NCI-H510A treated with DMSO at 0.1 percent for 48 hours (cell line): ENCODE measurements at regions not wholly inside any gene's neighbourhood (a gene's known extent, or its start where the extent isn't known, plus 50 kb on each side); places are given as distances from the start of the nearest gene placed in this dataset.
"Not testable (repeated sequence)": the region's sequence is repeated elsewhere in the genome, so short reads cannot be mapped to it uniquely, and the experiment has no call there.

Experiments
- DNase-seq: peaks from one replicate; lab custom pipeline; 2025; lab: John Stamatoyannopoulos, UW

- no peak for DNase-seq
Measured at GRCh38 chr2:209305746-209306196, 118.1 kb upstream of the MAP2 start.

- DNase-seq, result no peak
Measured at GRCh38 chr2:209307161-209308001, 116.5 kb upstream of the MAP2 start.

DNA sequence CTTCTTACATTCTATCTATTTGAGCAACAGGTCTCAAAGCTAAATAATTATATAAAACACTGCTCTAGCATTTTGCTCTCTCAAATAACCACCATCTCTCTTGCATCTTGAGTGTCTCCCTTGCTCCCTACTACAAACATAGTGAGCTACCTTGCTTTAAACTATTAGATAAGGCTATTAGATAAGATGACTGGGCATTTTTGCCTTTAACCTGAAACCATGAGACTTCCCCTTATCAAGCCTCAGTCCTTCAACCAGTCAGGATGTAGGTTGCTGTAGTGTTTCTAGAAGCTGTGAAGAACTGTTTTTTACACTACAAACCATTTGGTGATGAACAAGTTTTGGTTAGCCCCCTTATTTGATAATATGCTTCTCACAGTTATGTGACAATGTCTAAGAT, 115.4 kb upstream of the MAP2 start:
- no peak for DNase-seq

DNA sequence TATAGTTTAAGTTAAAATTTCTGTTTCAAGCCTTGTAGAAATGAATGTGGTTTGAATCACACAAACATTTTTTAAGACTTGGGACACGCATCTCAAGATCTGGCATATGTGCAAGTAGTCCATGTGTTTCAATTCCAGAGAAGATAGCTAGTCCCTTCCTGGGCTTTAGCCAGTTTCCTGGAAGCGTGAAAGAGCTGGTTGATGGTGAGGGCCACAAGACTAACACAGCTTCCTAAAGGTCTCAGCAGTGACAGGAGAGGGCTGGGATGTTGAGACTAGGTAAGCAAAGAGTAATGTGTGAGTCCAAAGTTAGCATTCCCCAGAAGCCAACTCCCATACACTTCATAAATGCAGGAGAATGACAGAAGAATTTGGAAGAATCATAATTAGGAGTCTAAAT, 111.9 kb upstream of the MAP2 start:
- DNase-seq, result no peak

DNA sequence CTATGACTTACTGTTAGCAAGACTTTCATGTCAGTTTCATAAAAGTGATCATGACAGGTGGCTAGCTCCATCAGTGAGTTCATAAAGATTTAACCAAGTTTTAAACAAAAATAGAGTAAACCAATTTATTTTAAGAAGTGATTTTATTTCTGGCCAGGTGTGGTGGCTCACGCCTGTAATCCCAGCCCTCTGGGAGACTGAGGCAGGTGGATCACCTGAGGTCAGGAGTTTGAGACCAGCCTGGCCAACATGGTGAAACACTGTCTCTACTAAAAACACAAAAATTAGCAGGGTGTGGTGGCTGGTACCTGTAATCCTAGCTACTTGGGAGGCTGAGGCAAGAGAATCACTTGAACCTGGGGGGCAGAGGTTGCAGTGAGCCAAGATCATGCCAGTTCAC, 111.4 kb upstream of the MAP2 start:
- DNase-seq, result not testable (repeated sequence)

DNA sequence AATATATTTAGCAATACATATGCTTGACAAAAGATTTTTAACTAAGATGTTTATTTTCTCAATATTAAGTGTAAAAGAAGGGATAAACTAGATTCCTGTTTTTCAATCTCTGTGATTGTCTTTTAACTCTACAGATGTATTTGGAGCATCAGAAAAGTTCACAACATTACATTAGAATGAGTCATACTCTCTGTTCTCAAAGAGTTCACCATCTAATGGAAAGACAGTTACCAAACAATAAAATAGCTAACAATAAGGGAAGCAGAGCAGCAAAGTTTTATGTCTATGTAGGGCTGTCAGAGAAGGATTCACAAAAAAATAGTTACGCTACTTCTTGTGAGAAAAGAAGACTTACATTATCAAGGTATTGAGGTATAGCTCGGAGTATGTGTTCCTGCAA, 109.2 kb upstream of the MAP2 start:
- no peak for DNase-seq

DNA sequence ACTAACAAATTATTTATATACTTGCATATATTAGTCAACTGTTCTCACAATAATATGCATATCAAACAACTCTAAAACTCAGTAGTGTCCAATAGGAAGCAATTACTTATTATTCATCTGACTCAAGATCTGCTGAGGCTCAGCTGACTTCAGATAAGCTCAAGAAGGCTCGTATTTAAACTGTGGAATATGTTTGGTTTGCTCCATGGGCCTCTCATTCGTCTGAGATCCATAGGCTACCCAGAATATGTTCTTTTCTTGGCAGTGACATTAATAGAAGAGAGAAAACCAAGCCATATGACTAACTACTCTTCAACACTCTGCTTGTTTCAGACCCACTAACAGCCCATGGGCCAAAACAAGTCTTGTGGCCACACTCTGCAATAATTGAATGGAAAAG, 107.7 kb upstream of the MAP2 start:
- no peak for DNase-seq

- DNase-seq, result no peak
Measured at GRCh38 chr2:209321076-209321475, 102.8 kb upstream of the MAP2 start.

DNA sequence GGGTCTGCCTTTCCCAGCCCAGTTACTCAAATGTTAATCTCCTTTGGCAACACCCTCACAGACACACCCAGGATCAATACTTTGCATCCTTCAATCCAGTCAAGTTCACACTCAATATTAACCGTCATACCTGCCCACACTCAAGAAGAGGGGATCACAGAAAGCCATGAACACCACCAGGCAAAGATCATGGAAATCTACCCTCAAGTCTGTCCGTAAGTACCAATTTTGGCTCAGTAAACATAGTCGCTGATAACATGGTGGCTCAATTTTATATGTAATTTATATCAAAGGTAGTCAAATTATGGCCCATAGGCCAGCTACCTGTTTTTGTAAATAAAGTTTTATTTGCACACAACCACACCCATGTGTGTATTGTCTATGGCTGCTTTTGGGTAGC, 102.3 kb upstream of the MAP2 start:
- DNase-seq, result no peak

- peak; percentile 24 for DNase-seq
Measured at GRCh38 chr2:209322041-209322440, 101.8 kb upstream of the MAP2 start.

DNA sequence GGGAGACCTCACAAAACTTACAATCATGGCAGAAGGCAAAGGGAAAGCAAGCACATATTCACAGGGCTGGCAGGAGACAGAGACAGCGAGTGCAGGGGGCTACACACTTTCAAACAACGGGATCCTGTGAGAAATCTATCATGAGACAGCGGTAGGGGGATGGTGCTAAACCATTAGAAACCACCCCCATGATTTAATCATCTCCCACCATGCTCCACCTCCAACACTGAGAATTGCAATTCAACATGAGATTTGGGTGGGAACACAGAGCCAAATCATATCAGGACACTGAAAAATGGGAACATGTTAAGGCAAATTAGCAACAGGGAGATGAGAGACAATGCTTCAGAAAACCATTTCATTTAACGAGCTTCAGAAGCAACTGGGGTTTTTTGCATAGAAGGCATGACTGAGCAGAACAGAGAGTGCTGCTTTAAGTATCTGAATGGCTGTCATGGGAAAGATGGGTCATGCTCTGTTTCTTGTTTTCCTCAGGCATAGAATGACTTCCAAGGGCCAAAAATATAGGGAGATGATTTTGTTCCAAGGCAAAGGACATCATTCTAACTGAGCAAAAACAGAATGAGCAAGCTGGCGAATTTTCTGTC, 100.8 kb upstream of the MAP2 start:
- DNase-seq, result no peak

DNA sequence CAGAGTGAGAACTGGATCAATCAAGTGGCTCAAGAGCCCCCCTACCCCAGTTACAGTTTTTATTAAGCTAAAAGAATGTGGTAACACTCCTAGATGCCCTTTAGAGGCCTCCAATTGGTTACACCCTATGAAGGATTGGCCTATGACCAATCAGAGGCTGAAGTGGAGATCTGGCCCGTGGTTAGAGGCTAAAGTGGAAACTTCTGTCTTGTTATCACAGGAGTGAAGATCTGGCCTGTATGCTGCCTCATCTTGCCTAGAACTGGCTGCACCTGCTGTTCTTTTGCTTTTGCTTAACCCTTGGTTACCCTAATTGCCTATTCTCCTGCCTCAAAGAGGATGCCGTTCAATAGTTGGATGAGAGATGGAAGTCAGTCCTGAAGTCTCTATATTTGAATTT, 100.1 kb upstream of the MAP2 start:
- DNase-seq, result no peak

- DNase-seq, result no peak
Measured at GRCh38 chr2:209324281-209324680, 99.6 kb upstream of the MAP2 start.

GRCh38 chr2:209331291-209331844, 92.5 kb upstream of the MAP2 start:
- peak; percentile 53 for DNase-seq

DNA sequence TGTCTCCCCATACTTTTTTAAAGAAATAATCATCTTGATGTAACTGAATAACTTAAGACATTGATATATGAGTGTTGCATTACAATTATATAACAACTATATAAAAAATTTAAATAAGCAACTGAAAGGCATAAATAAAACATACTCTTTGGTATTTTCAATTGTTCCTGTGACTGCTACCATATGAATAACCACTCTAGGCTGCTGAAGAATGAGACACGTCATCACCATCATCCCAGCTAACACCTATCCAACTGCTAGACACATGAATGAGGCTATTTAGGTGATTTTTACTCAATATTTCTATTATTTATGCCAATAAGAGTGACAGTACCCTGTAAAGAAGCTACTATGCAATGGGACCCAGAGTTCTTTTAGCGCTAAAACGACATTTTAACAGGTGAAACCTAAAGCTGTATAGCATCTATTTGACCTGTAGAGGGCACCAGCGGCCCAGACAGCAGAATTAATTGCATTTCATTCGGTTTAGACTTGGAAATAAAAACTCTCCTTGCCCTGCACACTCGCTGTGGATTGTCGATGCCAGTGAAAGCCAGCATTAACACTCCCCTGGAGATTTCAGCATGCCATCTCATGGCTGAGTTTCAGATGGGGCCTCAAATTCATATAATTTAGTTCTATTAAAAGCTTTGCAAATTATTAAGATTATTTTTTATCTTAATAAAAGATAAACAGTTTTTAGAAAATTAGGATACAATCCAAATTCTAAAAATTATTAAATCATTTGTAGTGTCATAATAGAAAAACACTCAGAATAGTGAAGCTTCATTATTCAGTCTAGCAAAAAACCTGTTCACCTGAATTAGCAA, 89.4 kb upstream of the MAP2 start:
- DNase-seq, result peak; percentile 85

DNA sequence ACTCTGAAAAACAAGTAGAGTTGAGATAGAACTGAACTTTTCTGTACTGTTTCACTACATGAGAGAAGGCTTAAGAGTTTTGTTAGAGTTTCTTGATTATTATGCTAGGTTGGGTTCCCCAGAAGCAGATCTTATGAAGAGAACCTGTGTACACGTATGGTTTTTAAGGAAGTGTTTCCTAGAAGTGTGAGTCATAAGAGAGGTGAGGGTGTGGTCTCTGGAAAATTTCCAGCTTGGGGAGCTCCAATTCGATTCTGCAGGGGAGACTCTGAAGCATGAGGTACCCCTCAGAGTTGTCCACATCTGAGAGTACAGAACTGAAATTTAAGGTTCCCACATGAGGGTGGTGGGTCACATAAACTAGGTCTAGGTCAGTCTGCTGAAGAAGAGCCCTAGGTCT, 83.3 kb upstream of the MAP2 start:
- no peak for DNase-seq

DNA sequence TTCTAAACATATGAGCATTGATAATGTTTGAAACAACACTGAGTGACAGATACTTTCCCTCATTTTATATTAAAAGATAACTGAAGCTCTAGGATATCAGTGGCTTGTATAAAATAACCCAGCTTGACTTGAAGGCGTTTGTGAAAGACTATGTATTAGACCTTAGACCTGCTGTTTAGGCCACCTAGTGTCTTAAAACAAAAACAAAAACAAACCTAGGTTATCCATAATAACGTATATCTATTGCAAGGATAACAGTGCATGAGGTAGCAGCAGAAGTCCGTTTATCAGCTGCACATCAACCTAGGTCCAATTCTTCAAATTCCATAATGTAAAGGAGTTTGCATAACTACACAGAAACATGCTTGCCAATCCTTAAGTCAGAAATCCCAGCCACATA, 79.5 kb upstream of the MAP2 start:
- DNase-seq, result no peak

DNA sequence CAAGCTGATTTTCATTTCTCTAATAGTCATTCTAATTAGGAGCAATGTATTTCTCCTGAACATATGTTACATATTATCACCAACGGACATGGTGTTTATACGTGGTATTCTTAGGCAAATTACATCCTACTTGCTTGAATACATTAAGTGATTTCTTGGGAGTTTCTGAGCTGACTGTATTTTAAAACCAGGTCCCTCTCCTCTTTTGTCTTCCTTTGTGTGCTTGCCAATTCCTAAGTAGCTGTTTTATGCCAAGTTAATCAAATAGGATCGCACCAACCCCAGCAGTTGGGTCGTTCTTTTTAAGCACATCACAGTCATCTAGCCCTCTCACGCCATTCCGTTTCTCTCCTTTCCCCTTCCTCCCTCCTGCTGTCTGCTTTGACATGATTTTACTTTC, 75.4 kb upstream of the MAP2 start:
- no peak for DNase-seq

- DNase-seq, result no peak
Measured at GRCh38 chr2:209351636-209352035, 72.2 kb upstream of the MAP2 start.

GRCh38 chr2:209358992-209359391, 64.9 kb upstream of the MAP2 start:
- no peak for DNase-seq

DNA sequence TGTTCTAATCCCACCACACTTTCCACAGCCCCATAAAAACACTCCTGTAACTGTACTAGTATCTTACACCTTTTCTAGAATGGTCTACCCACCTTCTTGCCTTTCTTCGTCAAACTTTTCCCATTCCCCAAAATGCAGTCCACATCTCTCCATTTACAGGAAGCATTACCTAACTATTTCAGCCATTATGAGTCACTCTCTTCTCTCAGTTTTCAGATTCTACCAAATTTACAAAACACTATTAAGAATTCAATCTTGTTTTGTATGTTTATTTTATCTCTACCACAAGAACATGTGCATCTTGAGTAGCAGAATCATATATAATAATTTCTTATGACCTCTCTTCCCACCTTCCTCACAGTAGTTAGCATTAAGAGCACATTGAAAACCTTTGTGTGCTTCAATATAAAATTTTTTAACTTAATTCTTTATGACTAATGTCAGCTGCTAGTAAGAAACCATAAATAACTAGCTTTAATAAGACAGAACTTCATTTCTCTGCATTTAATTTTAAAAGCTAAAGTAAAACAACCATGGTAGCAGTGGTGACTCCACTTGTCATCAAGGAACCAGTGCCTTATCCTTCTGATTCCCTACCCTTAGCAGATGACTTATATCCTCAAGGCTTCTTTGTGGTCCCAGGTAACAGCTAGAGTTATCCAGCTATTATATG, 56.6 kb upstream of the MAP2 start:
- no peak for DNase-seq

DNA sequence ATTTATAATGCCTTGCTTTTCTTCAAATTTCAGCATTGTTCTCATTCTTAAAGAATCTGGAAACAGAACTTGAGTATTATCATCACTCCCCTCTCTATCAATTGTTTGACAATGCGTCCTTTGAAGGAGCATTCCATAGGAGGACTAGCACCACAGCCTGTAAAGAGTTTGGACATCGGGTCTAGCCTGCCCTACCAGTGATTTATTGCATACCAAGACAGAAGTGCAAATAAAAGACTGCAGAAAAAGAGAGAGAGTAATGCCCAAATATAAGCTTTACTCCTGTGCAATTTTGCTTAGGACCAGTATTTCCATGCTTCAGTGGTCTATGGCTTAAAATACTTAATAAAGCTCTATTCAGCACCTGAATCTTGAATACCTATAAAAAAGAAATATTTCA, 55.4 kb upstream of the MAP2 start:
- no peak for DNase-seq
